ENCODE measurements at regions not wholly inside any gene's neighbourhood (a gene's known extent, or its start where the extent isn't known, plus 50 kb on each side); places are given as distances from the start of the nearest gene placed in this dataset.
"Not testable (repeated sequence)": the region's sequence is repeated elsewhere in the genome, so short reads cannot be mapped to it uniquely, and the experiment has no call there.

- TF ChIP-seq TAF1 (conservative IDR thresholded peaks at IDR 0.05); RAD21 (IDR thresholded peaks at IDR 0.05); YY1 (IDR thresholded peaks at IDR 0.05); SP1 (IDR thresholded peaks at IDR 0.05); HNF4G (IDR thresholded peaks at IDR 0.05); GABPA (IDR thresholded peaks at IDR 0.05 in 1 of 2, conservative IDR thresholded peaks at IDR 0.05 in 1 of 2); NR2F2 (IDR thresholded peaks at IDR 0.05); JUND (IDR thresholded peaks at IDR 0.05); MAX (IDR thresholded peaks at IDR 0.05); RXRA (IDR thresholded peaks at IDR 0.05); FOXA1 (IDR thresholded peaks at IDR 0.05): not testable (repeated sequence)
- TF ChIP-seq, protein P1, sequence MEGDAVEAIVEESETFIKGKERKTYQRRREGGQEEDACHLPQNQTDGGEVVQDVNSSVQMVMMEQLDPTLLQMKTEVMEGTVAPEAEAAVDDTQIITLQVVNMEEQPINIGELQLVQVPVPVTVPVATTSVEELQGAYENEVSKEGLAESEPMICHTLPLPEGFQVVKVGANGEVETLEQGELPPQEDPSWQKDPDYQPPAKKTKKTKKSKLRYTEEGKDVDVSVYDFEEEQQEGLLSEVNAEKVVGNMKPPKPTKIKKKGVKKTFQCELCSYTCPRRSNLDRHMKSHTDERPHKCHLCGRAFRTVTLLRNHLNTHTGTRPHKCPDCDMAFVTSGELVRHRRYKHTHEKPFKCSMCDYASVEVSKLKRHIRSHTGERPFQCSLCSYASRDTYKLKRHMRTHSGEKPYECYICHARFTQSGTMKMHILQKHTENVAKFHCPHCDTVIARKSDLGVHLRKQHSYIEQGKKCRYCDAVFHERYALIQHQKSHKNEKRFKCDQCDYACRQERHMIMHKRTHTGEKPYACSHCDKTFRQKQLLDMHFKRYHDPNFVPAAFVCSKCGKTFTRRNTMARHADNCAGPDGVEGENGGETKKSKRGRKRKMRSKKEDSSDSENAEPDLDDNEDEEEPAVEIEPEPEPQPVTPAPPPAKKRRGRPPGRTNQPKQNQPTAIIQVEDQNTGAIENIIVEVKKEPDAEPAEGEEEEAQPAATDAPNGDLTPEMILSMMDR (IDR thresholded peaks at IDR 0.05; ENCODE audit: low read depth, low read length, missing input control): not testable (repeated sequence)
- TF ChIP-seq, protein P2, sequence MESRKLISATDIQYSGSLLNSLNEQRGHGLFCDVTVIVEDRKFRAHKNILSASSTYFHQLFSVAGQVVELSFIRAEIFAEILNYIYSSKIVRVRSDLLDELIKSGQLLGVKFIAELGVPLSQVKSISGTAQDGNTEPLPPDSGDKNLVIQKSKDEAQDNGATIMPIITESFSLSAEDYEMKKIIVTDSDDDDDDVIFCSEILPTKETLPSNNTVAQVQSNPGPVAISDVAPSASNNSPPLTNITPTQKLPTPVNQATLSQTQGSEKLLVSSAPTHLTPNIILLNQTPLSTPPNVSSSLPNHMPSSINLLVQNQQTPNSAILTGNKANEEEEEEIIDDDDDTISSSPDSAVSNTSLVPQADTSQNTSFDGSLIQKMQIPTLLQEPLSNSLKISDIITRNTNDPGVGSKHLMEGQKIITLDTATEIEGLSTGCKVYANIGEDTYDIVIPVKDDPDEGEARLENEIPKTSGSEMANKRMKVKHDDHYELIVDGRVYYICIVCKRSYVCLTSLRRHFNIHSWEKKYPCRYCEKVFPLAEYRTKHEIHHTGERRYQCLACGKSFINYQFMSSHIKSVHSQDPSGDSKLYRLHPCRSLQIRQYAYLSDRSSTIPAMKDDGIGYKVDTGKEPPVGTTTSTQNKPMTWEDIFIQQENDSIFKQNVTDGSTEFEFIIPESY (IDR thresholded peaks at IDR 0.05): not testable (repeated sequence)
Measured at GRCh38 chr15:44829150-44829549, 92.8 kb downstream of the TRIM69 start.

All from liver (tissue), 3 donors.